GM12878 (cell line): ENCODE measurements at regions not wholly inside any gene's neighbourhood (a gene's known extent, or its start where the extent isn't known, plus 50 kb on each side); places are given as distances from the start of the nearest gene placed in this dataset.

Experiments used
- ATAC-seq: fragments of 200-7000 bp; cut with Tn5 transposase; 3 replicates; pipeline ENCODE4 v1.9.1; 2020; ENCODE audit warnings: mild to moderate bottlenecking, moderate library complexity
- BruUV-seq: library from RNA; stranded (reverse); fragments of 400-500 nt; replicated peaks from 2 replicates; lab custom pipeline; 2021; lab: Mats Ljungman, UMichigan
- CTCF ChIA-PET: fragments of 300-600 bp; sonication (Branson Sonifier 250); formaldehyde crosslinking; extraction: SDS; loops from one replicate; lab custom pipeline; 2021; ENCODE audit warnings: inconsistent platforms; lab: Yijun Ruan, JAX
- POLR2A ChIA-PET: fragments of 350-600 bp; formaldehyde crosslinking; extraction: SDS; loops from one replicate; lab custom pipeline; 2021; ENCODE audit warnings: inconsistent platforms; lab: Charles Lee
- RAD21 ChIA-PET: fragments of 300-600 bp; sonication (Branson Sonifier 250); formaldehyde crosslinking; loops from one replicate; lab custom pipeline; 2023; ENCODE audit warnings: antibody characterized with exemption; ENCODE audit not compliant: unreplicated experiment; lab: Charles Lee
- SMC1A ChIA-PET: fragments of 300-600 bp; sonication (Branson Sonifier 250); formaldehyde crosslinking; loops from one replicate; lab custom pipeline; 2023; ENCODE audit not compliant: unreplicated experiment, uncharacterized antibody; lab: Charles Lee
- DNase-seq: peaks from one replicate; pipeline ENCODE4 v3.0.0-alpha.2; 2011; ENCODE audit warnings: low read depth, low spot score
- FAIRE-seq: peaks from 3 replicates; lab custom pipeline; 2011; peaks lifted over from hg19 to GRCh38; lab: Jason Lieb, UNC
- H2AFZ ChIP-seq: 2 replicates; pipeline ENCODE4 v1.6.0; 2011; ENCODE audit warnings: low read depth, low read length, control low read depth; ENCODE audit not compliant: control insufficient read depth
- H3K27ac ChIP-seq: 2 replicates; pipeline ENCODE4 v1.5.1; 2011; ENCODE audit warnings: control low read depth; ENCODE audit not compliant: control insufficient read depth, insufficient read depth
- H3K27me3 ChIP-seq, 2 experiments: replicated peaks in 1 of 2; 2 replicates each; pipeline versions ENCODE4 v1.6.0 to v1.6.1; 2011; ENCODE audit warnings: low read length in 1 of 2; ENCODE audit not compliant: control insufficient read depth in 2 of 2, insufficient read depth in 2 of 2
- H3K36me3 ChIP-seq, 2 experiments: 2 replicates each; pipeline ENCODE4 v1.5.1; 2011; ENCODE audit warnings: low read length in 1 of 2; ENCODE audit not compliant: control insufficient read depth in 2 of 2, insufficient read depth in 2 of 2
- H3K4me1 ChIP-seq: 2 replicates; pipeline ENCODE4 v1.6.1; 2011; ENCODE audit warnings: mild to moderate bottlenecking, low read length, moderate library complexity, mixed read lengths; ENCODE audit not compliant: control insufficient read depth, insufficient read depth
- H3K4me2 ChIP-seq: 2 replicates; pipeline ENCODE4 v1.6.0; 2011; ENCODE audit warnings: control low read depth; ENCODE audit not compliant: control insufficient read depth, insufficient read depth
- H3K4me3 ChIP-seq: fragments of 200-600 bp; sonication (generic); 2 replicates; pipeline ENCODE4 v1.5.1; 2016
- H3K79me2 ChIP-seq: 2 replicates; pipeline ENCODE4 v1.6.0; 2011; ENCODE audit warnings: low read length; ENCODE audit not compliant: control insufficient read depth, insufficient read depth
- H3K9ac ChIP-seq: 2 replicates; pipeline ENCODE4 v1.8.0; 2011; ENCODE audit warnings: low read length, control low read depth, mixed read lengths; ENCODE audit not compliant: control insufficient read depth, insufficient read depth
- H3K9me3 ChIP-seq: replicated peaks from 3 replicates; pipeline ENCODE4 v1.5.1; 2011; ENCODE audit warnings: mild to moderate bottlenecking, low read length; ENCODE audit not compliant: control insufficient read depth, insufficient read depth
- H4K20me1 ChIP-seq: 2 replicates; pipeline ENCODE4 v1.6.0; 2011; ENCODE audit not compliant: control insufficient read depth, insufficient read depth
- BHLHE40 ChIP-seq, 2 experiments: fragments of 450-650 bp in 1 of 2; IDR thresholded peaks; 2 replicates each; pipeline ENCODE4 v1.6.1; 2011 to 2017; ENCODE audit warnings: low read depth in 2 of 2, borderline replicate concordance in 1 of 2, improper control_type of control experiment in 1 of 2, low read length in 1 of 2, mild to moderate bottlenecking in 1 of 2
- BMI1 ChIP-seq: fragments of 450-650 bp; IDR thresholded peaks from 2 replicates; pipeline ENCODE4 v1.6.1; 2016; ENCODE audit warnings: mild to moderate bottlenecking, moderate library complexity, borderline replicate concordance
- BRCA1 ChIP-seq: IDR thresholded peaks from 2 replicates; pipeline ENCODE4 v1.6.1; 2011; ENCODE audit warnings: low read depth, low read length, improper control_type of control experiment
- HDAC2 ChIP-seq: fragments of 200-600 bp; sonication (generic); IDR thresholded peaks from 2 replicates; pipeline ENCODE4 v1.6.1; 2017
- MEF2A ChIP-seq: IDR thresholded peaks from 2 replicates; pipeline ENCODE4 v1.6.1; 2011; ENCODE audit warnings: low read depth, mild to moderate bottlenecking, low read length, moderate library complexity; ENCODE audit not compliant: insufficient read depth
- NBN ChIP-seq: fragments of 450-650 bp; IDR thresholded peaks from 2 replicates; pipeline ENCODE4 v1.6.1; 2016
- PAX8 ChIP-seq: fragments of 450-650 bp; IDR thresholded peaks from 2 replicates; pipeline ENCODE4 v1.6.1; 2017; ENCODE audit warnings: mild to moderate bottlenecking, moderate library complexity
- ZNF217 ChIP-seq: fragments of 450-650 bp; IDR thresholded peaks from 2 replicates; pipeline ENCODE4 v1.6.1; 2017; ENCODE audit warnings: antibody characterized with exemption, mild to moderate bottlenecking
- ZNF592 ChIP-seq: fragments of 450-650 bp; IDR thresholded peaks from 2 replicates; pipeline ENCODE4 v1.6.1; 2017; ENCODE audit warnings: mild to moderate bottlenecking, moderate library complexity
- WGBS: methylation state at CpG from one replicate; pipeline ENCODE4 v1.1.6; 2016; ENCODE audit warnings: low lambda C conversion rate; ENCODE audit not compliant: insufficient replicate concordance, insufficient coverage; ENCODE audit errors: missing lambda C conversion rate; 5-methylcytosine and 5-hydroxymethylcytosine counted together
- in situ Hi-C: fragments of 300-500 bp; cut with MboI; formaldehyde crosslinking; loops from 9 replicates; pipeline ENCODE4 v1.14.3; 2018; ENCODE audit warnings: mixed read lengths
- intact Hi-C: fragments of 100-400 bp; cut with micrococcal nuclease; formaldehyde crosslinking; loops from one replicate; pipeline ENCODE4 v1.14.2; 2022; ENCODE audit not compliant: unreplicated experiment
- TF ChIP-seq, protein P1 (sequence below): fragments of 450-650 bp; IDR thresholded peaks from 2 replicates; pipeline ENCODE4 v1.6.1; 2014; ENCODE audit warnings: mild to moderate bottlenecking

DNA sequence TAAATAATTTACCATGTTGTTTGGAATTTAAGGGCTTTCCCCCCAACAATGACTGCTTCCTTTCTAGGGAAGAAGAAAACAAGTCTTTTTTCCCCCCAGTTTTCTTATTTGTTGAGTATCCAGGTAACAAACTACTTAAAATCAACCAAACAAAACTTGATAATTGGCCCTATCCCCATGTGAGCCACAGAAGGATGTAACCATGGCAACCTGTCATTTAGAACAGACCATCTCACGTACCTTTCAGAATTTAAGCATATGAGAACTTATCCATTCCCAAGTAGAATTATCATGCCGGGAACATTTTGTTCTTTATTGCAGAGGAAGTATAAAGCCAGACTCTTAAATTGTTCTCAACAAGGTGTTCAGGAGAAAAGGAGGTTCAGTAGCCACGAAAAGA, 392.3 kb downstream of the CETN3 start:
- no peak overlapping the region for H3K4me2 ChIP-seq
- no peak for FAIRE-seq
- no peak overlapping the region for H3K9ac ChIP-seq
- no peaks in the 10 kb centered on the region for H3K36me3 ChIP-seq
- TF ChIP-seq ZNF217 (no peak), HDAC2 (no peak), BMI1 (peak; percentile 61)
- 100% methylated on average over 3 of the region's 3 CpGs for WGBS
- no peak overlapping the region for H3K4me3 ChIP-seq
- in situ Hi-C loops: loop anchor here (10.0 kb wide), 1 partner anchor 1282 kb away; no protein-coding TSS in a partner anchor
- DNase-seq: no peak
- H3K4me1 ChIP-seq: peaks cover 30% of the 10 kb centered on the region
- intact Hi-C loops: loop anchor here (5.0 to 10.0 kb wide), 2 partner anchors 250 to 712 kb away; no protein-coding TSS in a partner anchor
- no peaks in the 10 kb centered on the region; the same call in 2 of the 3 replicates for H3K9me3 ChIP-seq
- ChIA-PET RAD21 (interaction anchor here (0.7 kb wide), 1 partner anchor 1639 kb away, joined by 3 read pairs; no protein-coding TSS in a partner anchor), POLR2A (no interaction called here), SMC1A (no interaction called here), CTCF (interaction anchor here (0.7 kb wide), 1 partner anchor 63 kb away, joined by 4 read pairs; no protein-coding TSS in a partner anchor)
- H4K20me1 ChIP-seq: no peaks in the 10 kb centered on the region
- H3K27ac ChIP-seq: no peak overlapping the region
- BruUV-seq: no TSS peak
- H2AFZ ChIP-seq: no peak overlapping the region
- ATAC-seq: no peak
- no peaks in the 10 kb centered on the region for H3K79me2 ChIP-seq
- no peaks in the 10 kb centered on the region for H3K27me3 ChIP-seq

GRCh38 chr5:90015584-90016018, 394.0 kb downstream of the CETN3 start:
- H3K4me2 ChIP-seq: peak overlapping the region; percentile 61
- no peak overlapping the region for H3K9ac ChIP-seq
- no peaks in the 10 kb centered on the region for H3K79me2 ChIP-seq
- SMC1A ChIA-PET: interaction anchor here (0.6 to 1.4 kb wide), 6 partner anchors 12 to 1288 kb away, joined by 3 to 4 read pairs (median 3); no protein-coding TSS in a partner anchor
- H3K4me1 ChIP-seq: peaks cover 28% of the 10 kb centered on the region
- H3K9me3 ChIP-seq: no peaks in the 10 kb centered on the region; the same call in 2 of the 3 replicates
- peak overlapping the region; percentile 7 for H3K27ac ChIP-seq
- H2AFZ ChIP-seq: peak overlapping the region; percentile 25
- POLR2A ChIA-PET: interaction anchor here (0.6 to 1.0 kb wide), 3 partner anchors 15 to 1015 kb away, joined by 3 to 6 read pairs (median 6); no protein-coding TSS in a partner anchor
- BruUV-seq: no TSS peak
- 2% methylated on average over 3 of the region's 3 CpGs for WGBS
- no peaks in the 10 kb centered on the region for H4K20me1 ChIP-seq
- no peaks in the 10 kb centered on the region for H3K36me3 ChIP-seq
- H3K27me3 ChIP-seq: no peaks in the 10 kb centered on the region
- ATAC-seq: peak; percentile 96
- RAD21 ChIA-PET: interaction anchor here (0.6 to 1.8 kb wide), 3 partner anchors 18 to 286 kb away, joined by 3 to 4 read pairs (median 3); no protein-coding TSS in a partner anchor
- CTCF ChIA-PET: interaction anchor here (0.7 to 1.3 kb wide), 3 partner anchors 15 to 744 kb away, joined by 3 to 5 read pairs (median 3); no protein-coding TSS in a partner anchor
- FAIRE-seq: peak; percentile 94
- in situ Hi-C loops: loop anchor here (10.0 kb wide), 1 partner anchor 1281 kb away; no protein-coding TSS in a partner anchor
- DNase-seq: peak; percentile 82
- intact Hi-C loops: loop anchor here (2.0 to 10.0 kb wide), 3 partner anchors 83 to 711 kb away; no protein-coding TSS in a partner anchor
- H3K4me3 ChIP-seq: no peak overlapping the region
- TF ChIP-seq ZNF217 (no peak), ZNF592 (no peak), PAX8 (no peak), BHLHE40 (IDR thresholded peaks at IDR 0.05; ENCODE audit: borderline replicate concordance in 1 of 2, low read depth in 2 of 2, low read length in 1 of 2) (peak; percentile 53 to 69; a peak in 2 of 4 replicates), MEF2A (0 out of 2 replicates have a peak, but pooled peaks have one; percentile 41), NBN (no peak), BRCA1 (no peak)
- TF ChIP-seq, protein P1, sequence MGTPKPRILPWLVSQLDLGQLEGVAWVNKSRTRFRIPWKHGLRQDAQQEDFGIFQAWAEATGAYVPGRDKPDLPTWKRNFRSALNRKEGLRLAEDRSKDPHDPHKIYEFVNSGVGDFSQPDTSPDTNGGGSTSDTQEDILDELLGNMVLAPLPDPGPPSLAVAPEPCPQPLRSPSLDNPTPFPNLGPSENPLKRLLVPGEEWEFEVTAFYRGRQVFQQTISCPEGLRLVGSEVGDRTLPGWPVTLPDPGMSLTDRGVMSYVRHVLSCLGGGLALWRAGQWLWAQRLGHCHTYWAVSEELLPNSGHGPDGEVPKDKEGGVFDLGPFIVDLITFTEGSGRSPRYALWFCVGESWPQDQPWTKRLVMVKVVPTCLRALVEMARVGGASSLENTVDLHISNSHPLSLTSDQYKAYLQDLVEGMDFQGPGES: no peak
